T-cell (primary cell): ENCODE measurements at regions not wholly inside any gene's neighbourhood (a gene's known extent, or its start where the extent isn't known, plus 50 kb on each side); places are given as distances from the start of the nearest gene placed in this dataset.

Experiments
- ATAC-seq, 4 experiments: fragments of 200-7000 bp in 3 of 4; fragments of 150-1000 bp in 1 of 4; cut with Tn5 transposase; replicated peaks in 1 of 4; 1 replicate in 3 of 4; 2 replicates in 1 of 4; pipeline ENCODE4 v1.10.0; 2021; ENCODE audit warnings: moderate library complexity in 3 of 4, mild to moderate bottlenecking in 2 of 4, moderate number of reproducible peaks in 1 of 4
- CTCF ChIA-PET, 2 donors: fragments of 300-600 bp; sonication (Branson Sonifier 250); formaldehyde crosslinking; loops; one replicate each; lab custom pipeline; 2022; ENCODE audit warnings: antibody characterized with exemption in 2 of 2; lab: Charles Lee
- POLR2A ChIA-PET, 2 donors: fragments of 300-600 bp; sonication (Branson Sonifier 250); formaldehyde crosslinking; loops; one replicate each; lab custom pipeline; 2022; ENCODE audit warnings: antibody characterized with exemption in 2 of 2; lab: Charles Lee
- DNase-seq, 35 experiments: peaks; one replicate each; pipeline versions ENCODE4 v3.0.0 to v3.0.0-alpha.2; 2013 to 2023
- H3K27ac ChIP-seq: one replicate; pipeline ENCODE4 v1.5.1; 2013; ENCODE audit warnings: low read length
- H3K27me3 ChIP-seq, 2 experiments: replicated peaks in 1 of 2; 1 replicate in 1 of 2; 2 replicates in 1 of 2; pipeline versions ENCODE4 v1.6.1 to v1.7.0; 2013; ENCODE audit warnings: low read length in 1 of 2, mixed read lengths in 1 of 2; ENCODE audit not compliant: control insufficient read depth in 2 of 2, insufficient read depth in 2 of 2; ENCODE audit errors: extremely low read depth in 1 of 2
- H3K36me3 ChIP-seq, 2 donors: 1 replicate in 1 of 2; 2 replicates in 1 of 2; pipeline versions ENCODE4 v1.6.1 to v1.7.0; 2013; ENCODE audit warnings: low read length in 1 of 2; ENCODE audit not compliant: control insufficient read depth in 2 of 2, insufficient read depth in 1 of 2; ENCODE audit errors: extremely low read depth in 1 of 2
- H3K4me1 ChIP-seq, 2 experiments: 1 replicate in 1 of 2; 2 replicates in 1 of 2; pipeline versions ENCODE4 v1.6.1 to v1.7.0; 2013; ENCODE audit warnings: low read length in 2 of 2, mixed read lengths in 1 of 2; ENCODE audit not compliant: insufficient read depth in 2 of 2, control insufficient read depth in 1 of 2; ENCODE audit errors: extremely low read depth in 1 of 2
- H3K4me3 ChIP-seq, 2 donors: 1 replicate in 1 of 2; 2 replicates in 1 of 2; pipeline versions ENCODE4 v1.5.1 to v1.7.0; 2013; ENCODE audit warnings: mild to moderate bottlenecking in 2 of 2, low read length in 1 of 2, moderate library complexity in 1 of 2; ENCODE audit not compliant: control insufficient read depth in 1 of 2; ENCODE audit errors: extremely low read depth in 1 of 2
- H3K9me3 ChIP-seq: 2 replicates; pipeline ENCODE4 v1.7.0; 2013
- H3K27ac Mint-ChIP-seq, 2 donors: one replicate each; pipeline ENCODE4 v1.8.0; 2020 to 2021; ENCODE audit warnings: mild to moderate bottlenecking in 2 of 2, mixed read lengths in 2 of 2
- H3K27me3 Mint-ChIP-seq, 2 donors: one replicate each; pipeline ENCODE4 v1.8.0; 2021 to 2022; ENCODE audit warnings: mixed read lengths in 2 of 2
- H3K36me3 Mint-ChIP-seq: one replicate; pipeline ENCODE4 v1.8.0; 2021; ENCODE audit warnings: mixed read lengths
- H3K4me1 Mint-ChIP-seq, 3 donors: one replicate each; pipeline ENCODE4 v1.8.0; 2020 to 2022; ENCODE audit warnings: mixed read lengths in 3 of 3, mild to moderate bottlenecking in 1 of 3
- H3K4me3 Mint-ChIP-seq, 3 donors: one replicate each; pipeline ENCODE4 v1.8.0; 2020 to 2022; ENCODE audit warnings: mild to moderate bottlenecking in 3 of 3, mixed read lengths in 3 of 3, moderate library complexity in 3 of 3
- H3K9me3 Mint-ChIP-seq, 3 donors: one replicate each; pipeline ENCODE4 v1.8.0; 2020 to 2022; ENCODE audit warnings: mixed read lengths in 3 of 3
- WGBS: methylation state at CpG from one replicate; pipeline ENCODE4 v1.1.5; 2013; ENCODE audit warnings: missing lambda C conversion rate; ENCODE audit not compliant: insufficient coverage; 5-methylcytosine and 5-hydroxymethylcytosine counted together

GRCh38 chr3:72354486-72354885 is 493.8 kb downstream of the SHQ1 start:
- ATAC-seq (no peak), DNase-seq (no peak)
- POLR2A ChIA-PET, result no interaction called here
- peaks cover 0 to 7% of the 10 kb centered on the region in 2 donors for H3K27me3 Mint-ChIP-seq
- 100% methylated on average over 1 of the region's 1 CpG for WGBS
- peaks cover 0 to 1% of the 10 kb centered on the region in 2 experiments for H3K4me1 ChIP-seq
- H3K27ac Mint-ChIP-seq, result no peak overlapping the region
- H3K4me3 Mint-ChIP-seq, result no peak overlapping the region
- no peak overlapping the region for H3K4me3 ChIP-seq
- peaks cover 0 to 1% (median 0%) of the 10 kb centered on the region in 3 donors for H3K4me1 Mint-ChIP-seq
- H3K9me3 Mint-ChIP-seq, result no peaks in the 10 kb centered on the region
- peaks cover 0 to 17% of the 10 kb centered on the region in 2 experiments for H3K27me3 ChIP-seq
- H3K36me3 ChIP-seq, result no peaks in the 10 kb centered on the region
- no peak overlapping the region for H3K27ac ChIP-seq
- CTCF ChIA-PET, result no interaction called here
- H3K36me3 Mint-ChIP-seq, result no peaks in the 10 kb centered on the region
- H3K9me3 ChIP-seq, result no peaks in the 10 kb centered on the region

DNA sequence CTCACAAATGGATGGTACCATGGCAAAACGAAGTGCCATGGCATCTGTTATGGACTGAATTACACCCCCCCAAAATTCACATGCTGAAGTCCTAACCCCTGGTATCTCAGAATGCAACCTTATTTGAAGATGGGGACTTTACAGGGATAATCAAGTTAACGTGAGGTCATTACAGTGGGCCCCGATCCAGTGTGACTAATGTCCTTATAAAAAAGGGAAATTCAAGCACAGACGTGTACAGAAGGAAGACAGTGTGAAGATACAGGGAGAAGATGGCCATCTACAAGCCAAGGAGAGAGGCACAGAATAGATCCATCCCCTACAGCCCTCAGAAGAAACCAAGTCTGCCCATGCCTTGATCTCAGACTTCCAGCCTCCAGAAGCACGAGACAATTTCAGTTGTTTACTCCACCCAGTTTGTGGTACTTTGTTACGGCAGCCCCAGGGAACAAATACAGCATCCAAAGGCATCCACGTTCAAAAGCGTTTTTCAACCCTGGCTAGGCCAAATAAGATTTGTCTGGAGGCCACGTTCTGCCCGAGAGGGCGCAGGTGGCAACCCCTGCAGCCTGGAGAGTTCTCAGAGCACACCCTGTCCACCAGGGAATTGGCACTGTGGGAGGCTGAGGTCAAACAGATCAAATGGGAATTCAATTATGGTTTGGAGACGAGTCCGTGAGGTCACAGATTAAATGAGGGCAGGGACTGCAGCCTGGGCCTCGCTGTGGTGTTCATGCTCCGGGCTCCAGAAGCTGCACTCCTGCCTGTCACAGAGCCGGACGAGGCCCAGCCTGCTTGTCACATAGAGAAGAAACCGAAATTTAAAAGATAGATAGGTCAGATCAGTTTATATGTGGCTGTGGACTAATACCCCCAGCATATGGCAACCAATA is 494.8 kb downstream of the SHQ1 start:
- H3K4me3 ChIP-seq, result no peak overlapping the region
- H3K36me3 ChIP-seq, result no peaks in the 10 kb centered on the region
- peaks cover 0 to 17% of the 10 kb centered on the region in 2 experiments for H3K27me3 ChIP-seq
- ATAC-seq (no peak), DNase-seq (no peak)
- 92% methylated on average over 10 of the region's 18 CpGs for WGBS
- H3K9me3 ChIP-seq, result no peaks in the 10 kb centered on the region
- ChIA-PET CTCF (no interaction called here), POLR2A (no interaction called here)
- H3K36me3 Mint-ChIP-seq, result no peaks in the 10 kb centered on the region
- peaks cover 0 to 8% (median 7%) of the 10 kb centered on the region in 3 donors for H3K4me1 Mint-ChIP-seq
- H3K27ac Mint-ChIP-seq, result no peak overlapping the region
- peaks cover 0 to 7% of the 10 kb centered on the region in 2 donors for H3K27me3 Mint-ChIP-seq
- no peaks in the 10 kb centered on the region for H3K9me3 Mint-ChIP-seq
- no peak overlapping the region for H3K27ac ChIP-seq
- H3K4me1 ChIP-seq, result peaks cover 0 to 11% of the 10 kb centered on the region in 2 experiments
- H3K4me3 Mint-ChIP-seq, result no peak overlapping the region

GRCh38 chr3:72352176-72352575 is 496.1 kb downstream of the SHQ1 start:
- H3K9me3 ChIP-seq, result no peaks in the 10 kb centered on the region
- ChIA-PET CTCF (interaction anchor here in 1 of 2 donors (0.5 kb wide), 1 partner anchor 315 kb away, joined by 5 read pairs; no protein-coding TSS in a partner anchor), POLR2A (no interaction called here)
- peaks cover 0 to 17% of the 10 kb centered on the region in 2 experiments for H3K27me3 ChIP-seq
- H3K4me3 Mint-ChIP-seq, result no peak overlapping the region
- WGBS, result 71% methylated on average over 3 of the region's 5 CpGs
- no peaks in the 10 kb centered on the region for H3K36me3 Mint-ChIP-seq
- H3K27ac ChIP-seq, result no peak overlapping the region
- ATAC-seq (no peak), DNase-seq (no peak)
- peaks cover 9 to 21% (median 20%) of the 10 kb centered on the region in 3 donors for H3K4me1 Mint-ChIP-seq
- peaks cover 10 to 24% of the 10 kb centered on the region in 2 experiments for H3K4me1 ChIP-seq
- H3K4me3 ChIP-seq, result no peak overlapping the region
- H3K27ac Mint-ChIP-seq, result no peak overlapping the region
- no peaks in the 10 kb centered on the region for H3K9me3 Mint-ChIP-seq
- H3K36me3 ChIP-seq, result no peaks in the 10 kb centered on the region
- H3K27me3 Mint-ChIP-seq, result peaks cover 0 to 7% of the 10 kb centered on the region in 2 donors

GRCh38 chr3:72351536-72351935 is 496.7 kb downstream of the SHQ1 start:
- H3K27ac Mint-ChIP-seq, result peak overlapping the region in 1 of 2 donors; percentile 3
- CTCF ChIA-PET, result no interaction called here
- H3K27me3 Mint-ChIP-seq, result peaks cover 0 to 7% of the 10 kb centered on the region in 2 donors
- Histone ChIP-seq H3K27me3 (peaks cover 0 to 17% of the 10 kb centered on the region in 2 experiments), H3K4me3 (no peak overlapping the region), H3K9me3 (no peaks in the 10 kb centered on the region), H3K27ac (no peak overlapping the region), H3K36me3 (no peaks in the 10 kb centered on the region), H3K4me1 (peaks cover 14 to 31% of the 10 kb centered on the region in 2 experiments)
- WGBS, result 91% methylated on average over 6 of the region's 9 CpGs
- no peaks in the 10 kb centered on the region for H3K9me3 Mint-ChIP-seq
- no peaks in the 10 kb centered on the region for H3K36me3 Mint-ChIP-seq
- H3K4me3 Mint-ChIP-seq, result no peak overlapping the region
- no peak for ATAC-seq
- DNase-seq, result no peak
- H3K4me1 Mint-ChIP-seq, result peaks cover 16 to 27% (median 27%) of the 10 kb centered on the region in 3 donors
- POLR2A ChIA-PET, result no interaction called here

- 90% methylated on average over 12 of the region's 15 CpGs for WGBS
- Mint-ChIP-seq H3K27ac (no peak overlapping the region), H3K4me3 (no peak overlapping the region), H3K27me3 (peaks cover 0 to 7% of the 10 kb centered on the region in 2 donors), H3K36me3 (no peaks in the 10 kb centered on the region), H3K4me1 (peaks cover 22 to 33% (median 33%) of the 10 kb centered on the region in 3 donors), H3K9me3 (no peaks in the 10 kb centered on the region)
- CTCF ChIA-PET, result no interaction called here
- ATAC-seq (no peak), DNase-seq (no peak)
- POLR2A ChIA-PET, result no interaction called here
- Histone ChIP-seq H3K36me3 (no peaks in the 10 kb centered on the region), H3K9me3 (no peaks in the 10 kb centered on the region), H3K4me3 (no peak overlapping the region), H3K4me1 (peaks cover 20 to 37% of the 10 kb centered on the region in 2 experiments), H3K27me3 (peaks cover 0 to 17% of the 10 kb centered on the region in 2 experiments), H3K27ac (no peak overlapping the region)
Observed at GRCh38 chr3:72350761-72351505, 497.3 kb downstream of the SHQ1 start.

GRCh38 chr3:72348357-72348756 is 499.9 kb downstream of the SHQ1 start:
- Histone ChIP-seq H3K27me3 (peaks cover 0 to 11% of the 10 kb centered on the region in 2 experiments), H3K9me3 (no peaks in the 10 kb centered on the region), H3K4me1 (peaks cover 43 to 61% of the 10 kb centered on the region in 2 experiments), H3K4me3 (no peak overlapping the region), H3K36me3 (no peaks in the 10 kb centered on the region), H3K27ac (no peak overlapping the region)
- Mint-ChIP-seq H3K36me3 (no peaks in the 10 kb centered on the region), H3K4me1 (peaks cover 48 to 58% (median 58%) of the 10 kb centered on the region in 3 donors), H3K9me3 (no peaks in the 10 kb centered on the region), H3K4me3 (no peak overlapping the region), H3K27me3 (peaks cover 0 to 7% of the 10 kb centered on the region in 2 donors), H3K27ac (peak overlapping the region; percentile 72 to 90)
- no peak for ATAC-seq
- no peak for DNase-seq
- CTCF ChIA-PET, result interaction anchor here in 1 of 2 donors (0.6 kb wide), 1 partner anchor 19 kb away, joined by 12 read pairs; no protein-coding TSS in a partner anchor
- POLR2A ChIA-PET, result no interaction called here
